SK-N-MC (cell line): ENCODE measurements at regions not wholly inside any gene's neighbourhood (a gene's known extent, or its start where the extent isn't known, plus 50 kb on each side); places are given as distances from the start of the nearest gene placed in this dataset.

ENCODE experiments used
- EZH2 ChIP-seq: fragments of 200-600 bp; sonication (generic); IDR thresholded peaks from one replicate; pipeline ENCODE4 v1.6.1; 2017; ENCODE audit warnings: antibody characterized with exemption
- POLR2AphosphoS5 ChIP-seq: IDR thresholded peaks from 2 replicates; pipeline ENCODE4 v1.6.1; 2012; ENCODE audit warnings: mild to moderate bottlenecking, low read depth, low read length, borderline replicate concordance

GRCh38 chr5:14063138-14063537 is 80.0 kb upstream of the TRIO start:
- TF ChIP-seq EZH2: no peak
- TF ChIP-seq POLR2AphosphoS5: no peak
